ENCODE measurements at regions not wholly inside any gene's neighbourhood (a gene's known extent, or its start where the extent isn't known, plus 50 kb on each side); places are given as distances from the start of the nearest gene placed in this dataset.
A peak's percentile ranks its signal among the peaks of the same experiment; 100 is the strongest.

DNA sequence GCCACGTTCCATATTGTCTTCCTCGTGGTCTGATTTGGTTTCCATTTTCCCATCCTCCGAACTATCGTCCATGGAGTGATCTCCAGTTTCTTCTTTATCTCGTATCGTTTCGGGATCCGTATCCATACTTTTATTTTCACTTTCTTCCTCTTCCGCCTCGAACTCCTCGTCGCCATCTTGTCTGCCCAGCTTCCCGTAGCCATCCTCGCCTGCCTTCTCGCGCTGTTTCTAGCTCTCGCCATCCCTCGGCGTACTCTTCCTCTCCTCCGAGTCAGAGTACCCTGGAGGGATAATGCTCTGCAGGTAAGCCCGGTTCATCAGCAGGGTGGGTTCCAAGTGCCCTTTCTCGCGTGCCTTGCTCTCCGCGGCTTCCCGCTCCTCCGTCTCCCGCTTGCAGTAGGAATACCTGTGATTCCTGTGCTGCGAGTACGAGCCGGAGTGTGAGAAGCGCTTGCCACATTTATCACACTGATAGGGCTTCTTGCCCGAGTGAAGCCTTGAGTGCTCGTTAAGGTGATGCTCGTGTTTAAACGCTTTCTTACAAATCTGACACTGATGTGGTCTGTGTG is 134.5 kb upstream of the TAPT1 start:
- DNase-seq: no peak

DNA sequence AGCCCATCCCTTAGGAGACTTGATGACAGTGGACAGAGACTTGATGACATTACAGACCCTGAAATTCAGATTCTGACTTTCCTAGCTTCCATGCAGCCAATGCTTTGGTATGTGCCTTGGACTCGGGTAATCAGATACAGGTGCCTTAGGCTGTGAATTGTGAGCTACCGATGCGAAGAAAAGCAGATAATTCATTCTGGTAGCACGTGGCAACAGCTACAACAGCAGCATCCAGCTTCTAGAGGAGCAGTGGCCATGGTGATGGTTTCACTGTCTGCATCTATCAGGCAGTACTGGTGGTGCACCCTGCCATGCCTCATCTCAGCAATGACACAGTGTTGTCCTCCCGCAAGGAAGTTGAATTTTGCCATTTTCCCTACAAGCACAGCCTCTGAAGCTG is 126.9 kb upstream of the TAPT1 start:
- DNase-seq: no peak

DNA sequence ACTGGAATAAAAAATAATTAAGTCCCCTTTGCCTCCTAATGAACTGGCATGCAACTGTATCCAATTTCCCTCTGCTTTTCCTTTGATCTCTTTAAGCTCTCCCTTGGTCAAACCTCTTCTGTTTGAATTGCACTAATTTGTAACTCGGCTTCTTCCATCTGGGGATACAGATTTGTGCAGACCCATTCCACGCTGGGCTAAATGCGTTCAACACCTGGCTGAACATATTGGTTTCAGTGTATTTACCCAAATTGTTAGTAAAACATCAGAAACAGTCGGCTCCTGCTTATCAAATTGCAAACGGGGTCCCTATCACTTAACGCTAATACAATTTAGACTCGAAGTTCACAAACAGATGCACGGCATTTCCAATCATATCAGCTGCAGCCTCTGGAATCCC is 124.9 kb upstream of the TAPT1 start:
- DNase-seq: no peak

DNA sequence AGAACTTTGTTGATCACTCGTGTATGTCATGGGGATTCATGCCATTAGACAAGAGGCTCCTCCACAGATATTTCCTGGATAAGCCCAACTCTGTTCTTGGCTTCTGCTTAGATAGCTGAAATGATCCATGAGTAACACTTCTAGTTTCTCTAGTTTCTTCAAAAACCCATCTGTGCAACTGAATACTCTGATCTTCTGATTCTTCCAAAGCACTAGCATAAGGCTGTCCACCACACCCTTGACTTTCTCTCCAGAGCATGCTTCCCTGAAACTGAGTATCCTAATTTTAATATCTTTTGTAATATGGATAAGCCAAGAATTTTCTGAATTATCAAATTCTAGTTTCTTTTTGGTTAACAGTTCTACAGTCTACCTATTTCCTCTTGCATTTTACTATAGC is 118.6 kb upstream of the TAPT1 start:
- no peak for DNase-seq

DNA sequence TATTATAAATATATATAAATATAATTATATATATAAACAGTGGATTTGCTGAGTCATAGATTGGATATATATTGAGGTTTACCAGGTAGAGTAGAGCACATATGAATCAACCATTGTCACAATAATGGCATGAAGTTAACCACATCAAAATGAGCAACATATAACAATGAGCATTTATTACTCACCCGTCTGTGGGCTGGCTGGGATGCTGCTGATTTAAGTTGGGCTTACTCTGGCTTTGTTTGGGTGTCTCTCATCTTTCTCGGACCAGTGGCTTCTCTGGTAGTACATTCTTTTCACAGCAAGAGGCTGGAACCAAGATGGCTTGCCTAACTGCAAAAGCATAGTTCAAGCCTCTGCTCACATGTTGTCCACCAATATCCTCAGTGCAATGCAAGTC is 111.7 kb upstream of the TAPT1 start:
- DNase-seq: no peak

DNA sequence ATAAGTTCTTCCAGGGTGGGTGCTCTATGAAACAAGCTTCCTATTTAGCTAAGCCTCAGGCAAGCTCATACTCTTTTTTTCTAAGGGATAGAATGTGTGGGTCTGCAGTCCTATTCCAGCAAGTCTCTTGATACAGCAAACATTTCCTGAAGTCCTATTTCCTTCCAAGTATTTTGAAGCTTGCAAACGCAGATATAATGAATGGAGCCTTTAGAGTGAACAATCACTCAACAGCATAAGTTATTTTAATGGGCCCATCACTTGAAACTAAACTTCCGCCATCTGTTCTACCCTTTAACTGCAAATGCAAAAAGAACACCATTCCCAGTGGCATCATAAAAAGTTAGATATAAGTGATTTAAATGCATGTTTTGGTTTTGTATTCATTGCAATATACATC is 108.3 kb upstream of the TAPT1 start:
- no peak for DNase-seq

DNA sequence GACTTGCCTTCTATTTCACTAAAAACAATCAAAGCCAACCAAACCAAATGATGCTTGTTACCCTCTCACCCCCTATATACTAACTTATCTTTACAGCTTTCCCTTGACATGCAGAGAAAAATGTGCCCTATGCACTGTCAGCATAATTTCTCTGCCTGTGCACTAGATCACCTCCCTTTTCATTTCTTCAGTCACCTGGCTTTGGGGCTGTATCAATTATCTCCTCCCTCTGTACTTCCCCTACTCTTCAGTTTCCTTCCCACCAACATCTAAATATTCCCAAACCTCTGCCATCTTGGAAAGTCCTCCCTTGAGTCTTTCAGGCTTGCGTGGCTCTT is 103.5 kb upstream of the TAPT1 start:
- DNase-seq: no peak

DNA sequence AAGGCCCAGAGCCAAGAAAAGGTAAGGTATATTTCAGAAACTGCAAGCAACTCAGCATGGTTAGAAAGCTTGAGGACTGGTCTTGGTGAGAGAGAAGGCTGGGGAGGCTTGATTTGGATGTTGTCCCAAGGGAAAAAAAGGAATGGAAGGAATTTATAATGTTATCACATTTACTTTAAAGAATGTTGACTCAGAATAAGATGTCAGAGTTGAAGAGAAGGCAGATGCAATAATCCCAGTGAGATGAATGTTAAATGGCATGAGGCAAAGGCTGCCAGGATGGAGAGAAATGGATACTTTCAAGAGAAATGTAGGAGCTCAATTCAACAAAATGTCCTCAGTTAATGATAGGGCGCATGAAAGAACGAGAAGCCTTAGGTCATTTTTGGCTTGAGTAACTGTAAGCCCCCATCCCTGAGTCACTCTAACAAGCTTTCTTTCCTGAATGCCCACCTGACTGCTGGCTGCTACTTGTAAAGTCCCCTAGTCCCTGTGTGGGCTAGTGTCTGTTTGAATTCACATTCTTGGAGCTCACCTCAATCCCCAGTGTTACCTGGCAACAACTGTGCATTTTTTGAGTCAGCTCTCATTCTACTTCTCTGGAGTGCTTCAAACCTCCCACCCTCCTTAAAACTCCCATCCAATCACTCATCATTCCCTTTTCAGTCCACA is 103.0 kb upstream of the TAPT1 start:
- no peak for DNase-seq

DNA sequence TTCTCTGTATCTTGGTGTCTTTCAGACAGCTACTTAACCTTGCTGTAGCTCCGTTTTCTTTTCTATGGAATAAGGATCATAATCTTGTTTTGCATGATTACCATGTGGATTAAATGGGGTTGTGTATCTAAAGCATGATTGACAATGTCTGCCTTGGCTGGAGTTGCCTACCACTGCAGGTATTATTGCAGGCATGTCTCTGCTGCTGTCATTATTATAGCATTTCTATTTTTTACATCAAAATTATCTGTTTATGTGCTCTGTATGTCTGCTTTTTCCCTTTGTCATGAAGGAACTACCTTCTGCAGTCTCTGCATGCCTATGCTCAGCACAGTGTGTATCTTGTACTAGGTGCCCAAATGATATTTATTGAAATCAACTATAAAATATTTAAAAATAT is 95.9 kb upstream of the TAPT1 start:
- no peak for DNase-seq

DNA sequence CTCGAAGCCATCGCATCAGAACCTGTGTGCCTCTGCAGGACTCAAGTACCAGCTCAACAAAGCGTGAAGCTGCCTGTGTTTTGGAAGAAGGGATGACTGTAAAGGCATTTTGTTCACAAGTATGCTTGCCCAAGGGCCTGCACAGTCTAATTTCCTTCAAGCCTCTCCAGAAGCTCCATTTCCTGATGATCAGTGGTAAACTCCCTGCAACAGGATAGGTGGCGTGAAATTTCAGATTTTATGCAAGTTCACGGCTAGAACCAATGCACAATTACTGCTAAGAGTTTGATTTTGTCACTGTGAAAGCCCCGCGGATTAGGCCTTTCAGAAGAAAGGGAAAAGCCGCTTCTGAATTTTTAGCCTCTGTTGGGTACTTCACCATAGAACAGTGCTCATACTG is 89.2 kb upstream of the TAPT1 start:
- DNase-seq: no peak

DNA sequence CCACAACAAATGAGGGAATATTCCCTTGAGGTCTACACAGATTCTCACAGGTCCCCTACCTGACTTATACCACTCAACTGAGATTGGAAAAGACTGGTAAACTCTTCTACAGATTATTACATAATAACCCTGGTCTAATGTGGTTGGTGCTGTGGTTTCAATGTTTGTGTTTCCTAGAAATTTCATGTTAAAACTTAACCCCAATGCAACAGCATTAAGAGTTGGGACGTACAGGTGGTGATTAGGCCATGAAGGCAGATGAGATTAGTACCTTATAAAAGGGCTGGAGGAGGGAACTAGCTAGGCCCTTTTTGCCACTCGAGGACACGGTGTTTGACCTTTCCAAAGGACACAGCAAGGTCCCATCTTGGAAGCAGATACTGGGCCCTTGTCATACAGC is 84.3 kb upstream of the TAPT1 start:
- DNase-seq: no peak

DNA sequence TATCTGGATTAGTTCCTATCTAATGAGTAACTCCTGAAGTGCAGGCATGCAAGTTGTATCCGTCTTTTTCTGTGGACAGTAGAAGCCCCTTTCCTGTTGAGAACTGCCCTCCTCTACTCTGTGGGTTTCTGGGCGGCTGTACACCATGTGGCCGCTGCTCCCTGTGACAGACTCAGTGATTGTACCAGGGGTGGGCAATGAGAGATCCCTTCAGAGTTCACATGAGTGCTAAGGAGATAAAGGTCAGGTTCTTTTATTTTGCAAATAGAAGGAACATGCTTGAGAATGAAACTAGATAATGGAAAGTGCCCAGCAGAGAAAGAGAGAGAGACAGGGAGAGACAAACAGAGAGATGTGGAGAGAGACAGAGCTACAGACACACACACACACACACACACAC is 76.4 kb upstream of the TAPT1 start:
- no peak for DNase-seq

DNA sequence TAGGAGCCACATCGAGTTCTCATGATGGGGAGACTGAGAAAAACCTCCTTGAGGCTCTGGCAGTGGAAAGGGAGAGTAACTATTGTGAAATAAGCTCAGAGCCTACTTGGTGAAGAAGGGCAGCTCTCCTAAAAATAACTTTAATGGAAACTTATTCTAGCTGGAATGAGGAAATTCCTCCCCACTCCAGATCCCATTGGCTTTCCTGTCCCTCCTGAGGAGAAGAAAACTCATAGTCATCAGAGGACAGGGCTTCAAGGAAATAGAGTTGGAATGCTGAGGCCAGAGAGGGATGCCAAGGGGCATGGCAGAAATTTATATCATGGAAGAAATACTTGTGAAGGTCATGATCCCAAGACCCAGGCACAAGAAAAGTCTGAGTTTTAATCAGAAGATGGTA is 70.7 kb upstream of the TAPT1 start:
- no peak for DNase-seq

DNA sequence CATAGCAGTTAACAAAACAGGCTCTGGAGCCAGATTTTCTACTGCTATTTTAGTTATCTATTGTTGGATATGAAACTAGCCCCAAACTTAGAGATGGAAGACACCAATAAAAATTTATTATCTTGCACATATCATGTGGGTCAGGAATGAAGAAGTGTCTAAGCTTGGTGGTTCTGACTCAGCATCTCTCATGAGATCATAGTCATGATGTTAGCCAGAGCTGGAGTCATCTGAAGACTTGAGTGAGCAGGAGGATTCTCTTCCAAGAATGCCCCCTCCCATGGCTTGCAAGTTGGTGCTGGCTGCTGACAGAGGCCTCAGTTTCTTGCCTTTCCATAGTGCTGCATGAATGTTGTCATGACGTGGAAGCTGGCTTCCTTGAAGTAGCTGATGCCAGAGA is 68.2 kb upstream of the TAPT1 start:
- DNase-seq: no peak

DNA sequence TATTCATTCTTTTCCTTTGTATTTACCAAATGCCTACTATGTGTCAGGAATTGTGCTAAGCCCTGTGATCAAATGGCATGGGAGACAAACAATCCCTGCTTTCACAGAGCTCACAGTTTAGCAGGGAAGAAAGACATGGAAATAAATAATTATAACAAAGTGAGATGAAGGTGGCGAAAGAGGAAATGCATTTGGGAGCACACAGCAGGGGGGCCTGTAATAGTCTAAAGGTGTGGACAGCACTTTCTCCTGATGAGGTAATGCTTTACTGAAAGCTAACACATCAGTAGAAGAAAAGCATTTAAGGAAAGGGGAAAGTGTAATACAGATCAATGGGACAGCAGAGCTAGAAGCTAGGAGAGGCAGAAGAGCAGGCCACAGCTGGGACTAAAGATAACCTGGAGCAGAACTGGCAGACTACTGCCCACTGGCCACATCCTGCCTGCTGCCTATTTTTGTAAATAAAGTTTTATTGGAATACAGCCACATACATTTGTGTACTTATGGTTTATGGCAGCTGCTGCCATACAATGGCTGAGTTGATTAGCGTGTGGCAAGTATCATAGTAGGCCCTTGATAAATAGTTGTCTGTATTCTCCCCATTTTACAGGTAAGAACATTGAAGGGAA is 67.1 kb upstream of the TAPT1 start:
- no peak for DNase-seq

DNA sequence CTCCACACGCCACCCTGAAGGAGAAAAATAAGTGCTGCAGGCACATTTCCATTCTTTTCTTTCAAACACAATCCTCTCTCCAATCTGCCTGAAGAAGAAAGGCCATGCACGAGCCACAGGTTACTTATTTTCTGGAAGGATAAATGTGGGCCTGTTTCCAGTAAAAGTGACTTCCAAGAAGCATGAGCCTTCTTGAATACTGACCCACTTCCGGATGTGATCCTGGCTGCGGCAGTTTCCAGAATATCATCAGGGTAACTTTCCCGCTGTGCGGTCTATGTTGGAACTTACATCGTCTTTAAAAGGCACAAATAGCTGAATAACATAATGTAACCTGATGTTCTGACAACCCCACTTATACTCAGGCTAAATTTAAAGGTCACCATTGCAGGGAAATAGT is 66.3 kb upstream of the TAPT1 start:
- no peak for DNase-seq

DNA sequence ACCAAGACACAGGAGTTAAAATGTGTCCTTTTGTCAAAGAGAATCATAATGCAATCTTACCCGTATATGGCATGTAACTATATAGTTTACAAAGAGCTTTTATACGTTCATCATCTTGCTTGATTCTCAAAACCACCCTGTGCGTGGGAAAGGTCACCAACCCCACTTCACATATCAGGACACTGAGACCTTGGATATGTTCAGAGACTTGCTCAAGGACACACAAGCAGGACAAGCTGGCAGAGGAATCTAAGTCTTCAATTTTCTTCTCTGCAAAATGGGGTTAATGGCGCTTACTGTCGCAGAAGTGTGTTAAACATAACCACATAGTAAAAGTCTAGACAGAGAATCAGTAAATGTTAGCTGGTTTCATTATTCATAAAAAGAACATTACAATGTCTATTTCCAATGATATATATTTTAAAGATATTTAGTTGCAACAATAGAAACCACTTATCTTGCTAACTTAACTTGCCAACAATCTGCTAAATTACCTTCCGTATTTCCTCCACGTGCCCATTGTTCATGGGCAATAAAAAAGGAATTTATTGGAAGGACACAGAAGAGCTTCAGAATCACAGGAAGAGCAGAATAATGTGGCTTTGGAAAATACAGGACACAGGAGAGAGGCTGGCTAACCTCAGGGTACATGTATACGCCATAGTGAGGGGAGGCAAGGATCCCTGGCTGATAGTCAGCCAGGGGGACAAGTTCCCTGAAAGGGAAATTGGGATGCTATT is 64.6 kb upstream of the TAPT1 start:
- DNase-seq: no peak

DNA sequence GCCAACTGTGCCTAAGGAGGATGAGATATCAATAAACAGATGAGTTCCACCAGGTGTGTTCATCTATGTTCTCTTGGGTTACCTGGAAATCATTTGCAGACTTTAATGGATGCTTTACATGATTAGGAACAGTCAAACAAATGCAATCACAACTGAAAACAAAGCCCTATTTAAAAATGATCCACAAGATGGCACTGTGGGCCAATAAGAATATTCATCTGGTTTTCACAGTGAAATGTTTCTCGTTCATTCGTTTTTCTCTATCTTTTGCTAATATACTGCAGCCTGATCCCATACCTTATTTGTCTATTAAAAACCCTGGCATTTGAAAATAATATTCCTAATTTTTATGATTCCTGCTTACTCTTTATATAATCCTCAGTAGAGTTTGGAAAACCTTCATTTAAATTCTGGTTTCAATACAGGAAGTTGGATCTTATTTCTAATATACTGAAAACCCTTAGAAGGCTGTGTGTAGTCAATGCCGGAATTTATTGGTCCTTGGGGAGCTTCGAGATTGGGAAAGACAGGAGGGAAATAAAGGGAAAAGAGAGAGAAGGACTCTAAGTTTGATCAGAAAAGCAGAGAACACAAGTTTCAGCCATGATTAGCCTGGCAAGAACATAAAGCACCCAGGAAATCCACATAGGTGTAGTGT is 63.8 kb upstream of the TAPT1 start:
- peak; percentile 18 for DNase-seq

DNA sequence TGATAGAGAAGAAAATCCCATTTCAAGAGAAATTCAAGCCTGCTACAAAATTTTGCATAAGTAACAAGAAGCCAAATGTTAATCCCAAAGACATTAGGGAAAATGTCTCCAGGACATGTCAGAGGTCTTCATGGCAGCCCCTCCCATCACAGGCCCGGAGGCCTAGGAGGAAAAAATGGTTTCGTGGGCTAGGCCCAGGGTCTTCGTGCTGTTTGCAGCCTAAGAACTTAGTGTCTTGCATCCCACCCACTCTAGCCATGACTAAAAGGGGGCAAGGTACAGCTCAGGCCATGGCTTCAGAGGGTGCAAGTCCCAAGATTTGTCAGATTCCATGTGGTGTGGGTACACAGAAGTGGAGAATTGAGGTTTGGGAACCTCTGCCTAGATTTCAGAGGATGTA is 57.8 kb upstream of the TAPT1 start:
- DNase-seq: no peak

DNA sequence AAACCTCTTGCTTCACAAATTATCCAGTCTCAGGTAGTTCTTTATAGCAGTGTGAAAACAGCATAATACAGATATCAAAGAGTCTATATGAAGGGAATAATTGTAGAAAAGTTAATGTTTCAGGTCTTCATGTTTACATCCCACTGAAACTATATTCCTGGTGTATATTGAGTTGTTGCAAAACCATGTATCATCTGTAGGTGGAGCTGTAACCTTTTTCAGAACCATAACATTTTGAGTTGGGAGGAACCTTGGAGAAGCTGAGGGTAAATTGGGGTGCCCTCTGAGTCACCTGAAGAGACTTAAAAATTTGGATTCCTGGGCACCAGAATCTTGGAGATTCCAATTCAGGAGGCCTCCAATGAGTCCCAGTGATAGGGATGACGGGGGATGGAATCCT is 51.9 kb upstream of the TAPT1 start:
- no peak for DNase-seq

Data from activated CD4-positive, alpha-beta T cell treated with anti-CD3 and anti-CD28 coated beads, Interleukin-2, Interleukin-6, amounts not matched to agents 100 ng/mL and 50 ng/mL, durations not matched to agents 16 hours and 8 hours (primary cell).